HT-29 (cell line): ENCODE measurements at regions not wholly inside any gene's neighbourhood (a gene's known extent, or its start where the extent isn't known, plus 50 kb on each side); places are given as distances from the start of the nearest gene placed in this dataset.

ENCODE experiments used
- DNase-seq: peaks from one replicate; pipeline ENCODE4 v3.0.0-alpha.2; 2015; ENCODE audit warnings: low spot score

GRCh38 chr2:12795851-12796250 lies 79.1 kb downstream of the TRIB2 start:
- no peak for DNase-seq

- no peak for DNase-seq
Measured at GRCh38 chr2:12796657-12797056, 79.9 kb downstream of the TRIB2 start.

GRCh38 chr2:12797815-12798214 lies 81.1 kb downstream of the TRIB2 start:
- no peak for DNase-seq

GRCh38 chr2:12803607-12804006 lies 86.9 kb downstream of the TRIB2 start:
- DNase-seq = no peak

GRCh38 chr2:12804091-12804856 lies 87.5 kb downstream of the TRIB2 start:
- no peak for DNase-seq

- no peak for DNase-seq
Measured at GRCh38 chr2:12805033-12805432, 88.3 kb downstream of the TRIB2 start.

- no peak for DNase-seq
Measured at GRCh38 chr2:12806549-12807242, 90.0 kb downstream of the TRIB2 start.

- DNase-seq = no peak
Measured at GRCh38 chr2:12807907-12808810, 91.4 kb downstream of the TRIB2 start.

- no peak for DNase-seq
Measured at GRCh38 chr2:12809526-12809925, 92.8 kb downstream of the TRIB2 start.

GRCh38 chr2:12811916-12812315 lies 95.2 kb downstream of the TRIB2 start:
- DNase-seq = no peak

GRCh38 chr2:12813166-12813565 lies 96.4 kb downstream of the TRIB2 start:
- DNase-seq = no peak

- no peak for DNase-seq
Measured at GRCh38 chr2:12816379-12817306, 99.9 kb downstream of the TRIB2 start.

GRCh38 chr2:12817870-12818269 lies 101.1 kb downstream of the TRIB2 start:
- DNase-seq = no peak

GRCh38 chr2:12818416-12819102 lies 101.8 kb downstream of the TRIB2 start:
- no peak for DNase-seq

- DNase-seq = no peak
Measured at GRCh38 chr2:12819103-12819475, 102.4 kb downstream of the TRIB2 start.

GRCh38 chr2:12819721-12820120 lies 103.0 kb downstream of the TRIB2 start:
- no peak for DNase-seq

- no peak for DNase-seq
Measured at GRCh38 chr2:12821656-12822055, 104.9 kb downstream of the TRIB2 start.

- DNase-seq = no peak
Measured at GRCh38 chr2:12824351-12824777, 107.6 kb downstream of the TRIB2 start.

GRCh38 chr2:12824778-12825379 lies 108.1 kb downstream of the TRIB2 start:
- DNase-seq = no peak

GRCh38 chr2:12826781-12827180 lies 110.0 kb downstream of the TRIB2 start:
- no peak for DNase-seq
